Muscle of leg (tissue), 3 donors: ENCODE measurements at regions not wholly inside any gene's neighbourhood (a gene's known extent, or its start where the extent isn't known, plus 50 kb on each side); places are given as distances from the start of the nearest gene placed in this dataset.
"Not testable (repeated sequence)": the region's sequence is repeated elsewhere in the genome, so short reads cannot be mapped to it uniquely, and the experiment has no call there.

Source experiments
- DNase-seq: peaks from one replicate; pipeline ENCODE4 v3.0.0; 2013
- H3K27ac ChIP-seq: one replicate; pipeline ENCODE4 v1.5.1; 2013; ENCODE audit warnings: mild to moderate bottlenecking, low read length, control low read depth
- H3K27me3 ChIP-seq: one replicate; pipeline ENCODE4 v1.6.1; 2013; ENCODE audit warnings: low read length; ENCODE audit not compliant: control insufficient read depth, insufficient read depth
- H3K36me3 ChIP-seq: one replicate; pipeline ENCODE4 v1.6.1; 2013; ENCODE audit warnings: low read length; ENCODE audit not compliant: control insufficient read depth, insufficient read depth
- H3K4me1 ChIP-seq: one replicate; pipeline ENCODE4 v1.6.1; 2013; ENCODE audit warnings: low read length; ENCODE audit not compliant: control insufficient read depth, insufficient read depth
- H3K4me3 ChIP-seq: one replicate; pipeline ENCODE4 v1.5.1; 2013; ENCODE audit warnings: low read length, control low read depth
- H3K9me3 ChIP-seq: replicated peaks from 2 replicates; pipeline ENCODE4 v1.6.1; 2013; ENCODE audit warnings: low read depth, low read length; ENCODE audit not compliant: control insufficient read depth
- WGBS: methylation state at CpG from one replicate; pipeline ENCODE4 v1.1.5; 2013; ENCODE audit warnings: missing lambda C conversion rate; ENCODE audit not compliant: insufficient coverage; 5-methylcytosine and 5-hydroxymethylcytosine counted together

- H3K4me3 ChIP-seq, DNase-seq, H3K4me1 ChIP-seq, H3K9me3 ChIP-seq, H3K36me3 ChIP-seq, H3K27ac ChIP-seq, H3K27me3 ChIP-seq: not testable (repeated sequence)
- WGBS: no CpG with 5 or more reads among the region's 1 CpG
These were observed 218.5 kb upstream of the SMIM30 start for GRCh38 chr7:113336838-113337237.

GRCh38 chr7:113331155-113331898 is 213.0 kb upstream of the SMIM30 start:
- Histone ChIP-seq H3K9me3 (peaks cover 2% of the 10 kb centered on the region), H3K4me1 (no peaks in the 10 kb centered on the region), H3K27me3 (no peaks in the 10 kb centered on the region), H3K36me3 (no peaks in the 10 kb centered on the region), H3K27ac (no peak overlapping the region), H3K4me3 (no peak overlapping the region)
- no peak for DNase-seq
- 76% methylated on average over 14 of the region's 15 CpGs for WGBS

- no peaks in the 10 kb centered on the region for H3K27me3 ChIP-seq
- H3K36me3 ChIP-seq: no peaks in the 10 kb centered on the region
- no peak for DNase-seq
- no peaks in the 10 kb centered on the region for H3K9me3 ChIP-seq
- no peak overlapping the region for H3K4me3 ChIP-seq
- H3K27ac ChIP-seq: no peak overlapping the region
- 71% methylated on average over 1 of the region's 2 CpGs for WGBS
- no peaks in the 10 kb centered on the region for H3K4me1 ChIP-seq
These were observed 202.8 kb upstream of the SMIM30 start for GRCh38 chr7:113321201-113321600.

GRCh38 chr7:113320419-113320818 is 202.1 kb upstream of the SMIM30 start:
- WGBS: 100% methylated on average over 1 of the region's 4 CpGs
- Histone ChIP-seq H3K27me3 (no peaks in the 10 kb centered on the region), H3K36me3 (no peaks in the 10 kb centered on the region), H3K27ac (no peak overlapping the region), H3K4me1 (no peaks in the 10 kb centered on the region), H3K4me3 (no peak overlapping the region), H3K9me3 (no peaks in the 10 kb centered on the region)
- DNase-seq: no peak

GRCh38 chr7:113314594-113314993 is 196.2 kb upstream of the SMIM30 start:
- no peaks in the 10 kb centered on the region for H3K36me3 ChIP-seq
- no peak overlapping the region for H3K27ac ChIP-seq
- H3K4me3 ChIP-seq: no peak overlapping the region
- H3K4me1 ChIP-seq: no peaks in the 10 kb centered on the region
- no CpG with 5 or more reads among the region's 2 CpGs for WGBS
- no peak for DNase-seq
- no peaks in the 10 kb centered on the region for H3K27me3 ChIP-seq
- H3K9me3 ChIP-seq: no peaks in the 10 kb centered on the region

GRCh38 chr7:113308399-113308798 is 190.0 kb upstream of the SMIM30 start:
- no peak overlapping the region for H3K4me3 ChIP-seq
- no peaks in the 10 kb centered on the region for H3K4me1 ChIP-seq
- no peaks in the 10 kb centered on the region for H3K9me3 ChIP-seq
- no peak for DNase-seq
- no peaks in the 10 kb centered on the region for H3K36me3 ChIP-seq
- no peak overlapping the region for H3K27ac ChIP-seq
- WGBS: 93% methylated on average over 2 of the region's 2 CpGs
- H3K27me3 ChIP-seq: no peaks in the 10 kb centered on the region

- H3K27me3 ChIP-seq: no peaks in the 10 kb centered on the region
- H3K9me3 ChIP-seq: no peaks in the 10 kb centered on the region
- DNase-seq: no peak
- H3K4me3 ChIP-seq: no peak overlapping the region
- no peaks in the 10 kb centered on the region for H3K36me3 ChIP-seq
- WGBS: no CpG with 5 or more reads among the region's 2 CpGs
- no peak overlapping the region for H3K27ac ChIP-seq
- H3K4me1 ChIP-seq: no peaks in the 10 kb centered on the region
These were observed 188.8 kb upstream of the SMIM30 start for GRCh38 chr7:113307147-113307546.

GRCh38 chr7:113306302-113306701 is 187.9 kb upstream of the SMIM30 start:
- Histone ChIP-seq H3K27me3 (no peaks in the 10 kb centered on the region), H3K27ac (no peak overlapping the region), H3K9me3 (no peaks in the 10 kb centered on the region), H3K4me1 (no peaks in the 10 kb centered on the region), H3K36me3 (no peaks in the 10 kb centered on the region), H3K4me3 (no peak overlapping the region)
- WGBS: no CpG with 5 or more reads among the region's 2 CpGs
- DNase-seq: no peak

GRCh38 chr7:113304104-113304503 is 185.8 kb upstream of the SMIM30 start:
- Histone ChIP-seq H3K27ac (no peak overlapping the region), H3K36me3 (no peaks in the 10 kb centered on the region), H3K9me3 (no peaks in the 10 kb centered on the region), H3K4me1 (no peaks in the 10 kb centered on the region), H3K27me3 (no peaks in the 10 kb centered on the region), H3K4me3 (no peak overlapping the region)
- no peak for DNase-seq

GRCh38 chr7:113303388-113303787 is 185.0 kb upstream of the SMIM30 start:
- not testable (repeated sequence) for H3K9me3 ChIP-seq, H3K27me3 ChIP-seq, DNase-seq, H3K4me1 ChIP-seq, H3K4me3 ChIP-seq, H3K27ac ChIP-seq, H3K36me3 ChIP-seq

GRCh38 chr7:113301983-113302382 is 183.6 kb upstream of the SMIM30 start:
- DNase-seq: no peak
- Histone ChIP-seq H3K4me1 (no peaks in the 10 kb centered on the region), H3K36me3 (no peaks in the 10 kb centered on the region), H3K4me3 (no peak overlapping the region), H3K9me3 (no peaks in the 10 kb centered on the region), H3K27ac (no peak overlapping the region), H3K27me3 (no peaks in the 10 kb centered on the region)
- WGBS: no CpG with 5 or more reads among the region's 1 CpG
